DND-41 (cell line): ENCODE measurements at regions not wholly inside any gene's neighbourhood (a gene's known extent, or its start where the extent isn't known, plus 50 kb on each side); places are given as distances from the start of the nearest gene placed in this dataset.

Experiments used
- ATAC-seq: fragments of 200-7000 bp; cut with Tn5 transposase; 3 replicates; pipeline ENCODE4 v1.9.1; 2021; ENCODE audit warnings: low read depth; ENCODE audit not compliant: insufficient read depth
- DNase-seq: peaks from one replicate; pipeline ENCODE4 v3.0.0-alpha.2; 2020
- H2AFZ ChIP-seq: 2 replicates; pipeline ENCODE4 v1.6.0; 2012; ENCODE audit warnings: low read depth, low read length
- H3K27ac ChIP-seq: 2 replicates; pipeline ENCODE4 v1.5.1; 2012; ENCODE audit warnings: low read length, inconsistent platforms
- H3K27me3 ChIP-seq: fragments of 200-600 bp; sonication (generic); 2 replicates; pipeline ENCODE4 v1.6.0; 2012; ENCODE audit warnings: low read length, mild to moderate bottlenecking, inconsistent platforms; ENCODE audit not compliant: insufficient read depth, poor library complexity
- H3K36me3 ChIP-seq: 2 replicates; pipeline ENCODE4 v1.5.1; 2012; ENCODE audit warnings: low read length, inconsistent platforms; ENCODE audit not compliant: insufficient read depth
- H3K4me1 ChIP-seq: 2 replicates; pipeline ENCODE4 v1.5.1; 2012; ENCODE audit warnings: mild to moderate bottlenecking, low read length; ENCODE audit not compliant: insufficient read depth
- H3K4me2 ChIP-seq: 2 replicates; pipeline ENCODE4 v1.6.0; 2012; ENCODE audit warnings: mild to moderate bottlenecking, moderate library complexity, low read length, inconsistent platforms; ENCODE audit not compliant: insufficient read depth
- H3K4me3 ChIP-seq, 2 experiments: fragments of 200-600 bp in 1 of 2; shearing (Covaris generic) in 1 of 2; 2 replicates each; pipeline ENCODE4 v1.5.1; 2012 to 2016; ENCODE audit warnings: inconsistent platforms in 2 of 2, low read length in 2 of 2, mild to moderate bottlenecking in 2 of 2, low read depth in 1 of 2, moderate library complexity in 1 of 2
- H3K79me2 ChIP-seq: 2 replicates; pipeline ENCODE4 v1.6.0; 2012; ENCODE audit warnings: low read length, inconsistent platforms; ENCODE audit not compliant: insufficient read depth
- H3K9ac ChIP-seq: 2 replicates; pipeline ENCODE4 v1.6.0; 2012; ENCODE audit warnings: low read depth, mild to moderate bottlenecking, inconsistent platforms, low read length, moderate library complexity
- H3K9me3 ChIP-seq: 2 replicates; pipeline ENCODE4 v1.5.1; 2012; ENCODE audit warnings: low read length, moderate library complexity, mild to moderate bottlenecking, inconsistent platforms; ENCODE audit not compliant: insufficient read depth, severe bottlenecking
- H4K20me1 ChIP-seq: 2 replicates; pipeline ENCODE4 v1.6.0; 2012; ENCODE audit warnings: low read length; ENCODE audit not compliant: insufficient read depth
- CTCF ChIP-seq: IDR thresholded peaks from 2 replicates; pipeline ENCODE4 v1.5.1; 2012; ENCODE audit warnings: borderline replicate concordance, low read length, moderate library complexity, mild to moderate bottlenecking; ENCODE audit not compliant: poor library complexity, severe bottlenecking; ENCODE audit errors: extremely low read depth
- EZH2 ChIP-seq: IDR thresholded peaks from 3 replicates; pipeline ENCODE4 v1.6.1; 2012; ENCODE audit warnings: borderline replicate concordance, low read depth, mild to moderate bottlenecking, moderate library complexity, low read length, inconsistent platforms; ENCODE audit not compliant: severe bottlenecking

GRCh38 chr3:34934660-34935059 lies 704.7 kb upstream of the ARPP21 start:
- H3K9me3 ChIP-seq: no peaks in the 10 kb centered on the region
- no peak overlapping the region for H3K9ac ChIP-seq
- H3K27ac ChIP-seq: no peak overlapping the region
- H3K36me3 ChIP-seq: no peaks in the 10 kb centered on the region
- no peak overlapping the region for H3K4me2 ChIP-seq
- no peak for TF ChIP-seq CTCF
- TF ChIP-seq EZH2: no peak
- no peaks in the 10 kb centered on the region for H3K27me3 ChIP-seq
- no peak for DNase-seq
- no peaks in the 10 kb centered on the region for H3K4me1 ChIP-seq
- H4K20me1 ChIP-seq: no peaks in the 10 kb centered on the region
- ATAC-seq: no peak
- no peak overlapping the region for H2AFZ ChIP-seq
- no peak overlapping the region for H3K4me3 ChIP-seq
- no peaks in the 10 kb centered on the region for H3K79me2 ChIP-seq

GRCh38 chr3:34938784-34939183 lies 700.5 kb upstream of the ARPP21 start:
- H4K20me1 ChIP-seq: no peaks in the 10 kb centered on the region
- no peaks in the 10 kb centered on the region for H3K27me3 ChIP-seq
- no peak for DNase-seq
- no peaks in the 10 kb centered on the region for H3K4me1 ChIP-seq
- no peaks in the 10 kb centered on the region for H3K36me3 ChIP-seq
- H3K4me2 ChIP-seq: no peak overlapping the region
- ATAC-seq: no peak
- no peak overlapping the region for H3K27ac ChIP-seq
- TF ChIP-seq EZH2: no peak
- TF ChIP-seq CTCF: no peak
- H3K79me2 ChIP-seq: no peaks in the 10 kb centered on the region
- H3K9me3 ChIP-seq: no peaks in the 10 kb centered on the region
- no peak overlapping the region for H3K4me3 ChIP-seq
- H2AFZ ChIP-seq: no peak overlapping the region
- H3K9ac ChIP-seq: no peak overlapping the region

- Histone ChIP-seq H3K27me3 (no peaks in the 10 kb centered on the region), H3K27ac (no peak overlapping the region), H4K20me1 (no peaks in the 10 kb centered on the region), H2AFZ (no peak overlapping the region), H3K9ac (no peak overlapping the region), H3K79me2 (no peaks in the 10 kb centered on the region), H3K9me3 (no peaks in the 10 kb centered on the region), H3K4me2 (no peak overlapping the region), H3K4me1 (no peaks in the 10 kb centered on the region), H3K36me3 (no peaks in the 10 kb centered on the region), H3K4me3 (no peak overlapping the region)
- no peak for DNase-seq
- TF ChIP-seq CTCF: no peak
- no peak for TF ChIP-seq EZH2
- no peak for ATAC-seq
These were observed 697.1 kb upstream of the ARPP21 start for GRCh38 chr3:34942256-34942655.

GRCh38 chr3:34947834-34948233 lies 691.5 kb upstream of the ARPP21 start:
- Histone ChIP-seq H3K4me2 (no peak overlapping the region), H3K27ac (no peak overlapping the region), H3K27me3 (no peaks in the 10 kb centered on the region), H4K20me1 (no peaks in the 10 kb centered on the region), H3K79me2 (no peaks in the 10 kb centered on the region), H3K4me3 (no peak overlapping the region), H3K9me3 (peaks cover 2% of the 10 kb centered on the region), H3K9ac (no peak overlapping the region), H3K4me1 (no peaks in the 10 kb centered on the region), H2AFZ (no peak overlapping the region), H3K36me3 (no peaks in the 10 kb centered on the region)
- no peak for DNase-seq
- no peak for ATAC-seq
- no peak for TF ChIP-seq CTCF
